ENCODE measurements at regions not wholly inside any gene's neighbourhood (a gene's known extent, or its start where the extent isn't known, plus 50 kb on each side); places are given as distances from the start of the nearest gene placed in this dataset.

GRCh38 chr15:85284497-85284896, 95.9 kb upstream of the AKAP13 start:
- TF ChIP-seq CTCF (IDR thresholded peaks at IDR 0.05) (no peak), POLR2A (IDR thresholded peaks at IDR 0.05) (no peak), POLR2AphosphoS5 (IDR thresholded peaks at IDR 0.05) (no peak)
